ENCODE measurements at regions not wholly inside any gene's neighbourhood (a gene's known extent, or its start where the extent isn't known, plus 50 kb on each side); places are given as distances from the start of the nearest gene placed in this dataset.
"Not testable (repeated sequence)": the region's sequence is repeated elsewhere in the genome, so short reads cannot be mapped to it uniquely, and the experiment has no call there.

- DNase-seq (ENCODE audit: low spot score): no peak
Measured at GRCh38 chr12:76178452-76178851, 94.0 kb upstream of the NAP1L1 start.

GRCh38 chr12:76177821-76178220 lies 93.3 kb upstream of the NAP1L1 start:
- DNase-seq (ENCODE audit: low spot score): no peak

- peak; percentile 86 for DNase-seq (ENCODE audit: low spot score)
Measured at GRCh38 chr12:76176940-76177339, 92.5 kb upstream of the NAP1L1 start.

GRCh38 chr12:76175946-76176345 lies 91.5 kb upstream of the NAP1L1 start:
- not testable (repeated sequence) for DNase-seq (ENCODE audit: low spot score)

GRCh38 chr12:76173756-76174155 lies 89.3 kb upstream of the NAP1L1 start:
- DNase-seq (ENCODE audit: low spot score): no peak

- DNase-seq (ENCODE audit: low spot score): peak; percentile 92
Measured at GRCh38 chr12:76158518-76159321, 74.2 kb upstream of the NAP1L1 start.

- DNase-seq (ENCODE audit: low spot score): no peak
Measured at GRCh38 chr12:76156726-76157125, 72.2 kb upstream of the NAP1L1 start.

GRCh38 chr12:76156314-76156713 lies 71.8 kb upstream of the NAP1L1 start:
- no peak for DNase-seq (ENCODE audit: low spot score)

- DNase-seq (ENCODE audit: low spot score): no peak
Measured at GRCh38 chr12:76155157-76155670, 70.7 kb upstream of the NAP1L1 start.

- no peak for DNase-seq (ENCODE audit: low spot score)
Measured at GRCh38 chr12:76153616-76154015, 69.1 kb upstream of the NAP1L1 start.

- no peak for DNase-seq (ENCODE audit: low spot score)
Measured at GRCh38 chr12:76152181-76152807, 67.8 kb upstream of the NAP1L1 start.

- DNase-seq (ENCODE audit: low spot score): peak; percentile 22
Measured at GRCh38 chr12:76144245-76144549, 59.7 kb upstream of the NAP1L1 start.

- DNase-seq (ENCODE audit: low spot score): no peak
Measured at GRCh38 chr12:76143343-76144244, 59.1 kb upstream of the NAP1L1 start.

GRCh38 chr12:76142305-76142704 lies 57.8 kb upstream of the NAP1L1 start:
- no peak for DNase-seq (ENCODE audit: low spot score)

GRCh38 chr12:76138656-76139055 lies 54.2 kb upstream of the NAP1L1 start:
- no peak for DNase-seq (ENCODE audit: low spot score)

- no peak for DNase-seq (ENCODE audit: low spot score)
Measured at GRCh38 chr12:76137606-76138005, 53.1 kb upstream of the NAP1L1 start.

GRCh38 chr12:76135456-76135855 lies 51.0 kb upstream of the NAP1L1 start:
- no peak for DNase-seq (ENCODE audit: low spot score)
